ENCODE measurements at regions not wholly inside any gene's neighbourhood (a gene's known extent, or its start where the extent isn't known, plus 50 kb on each side); places are given as distances from the start of the nearest gene placed in this dataset.

- no peak for DNase-seq
- Histone ChIP-seq H2BK5ac (ENCODE audit: low read depth, low read length, poor library complexity, severe bottlenecking) (no peak overlapping the region), H4K8ac (ENCODE audit: low read depth in 2 of 2, low read length in 2 of 2) (no peak overlapping the region), H3K36me3 (ENCODE audit: control insufficient read depth, insufficient read depth, low read length) (no peaks in the 10 kb centered on the region), H3K27me3 (ENCODE audit: control insufficient read depth, insufficient read depth, low read length) (peaks cover 12% of the 10 kb centered on the region), H2AK5ac (ENCODE audit: low read depth, low read length) (no peak overlapping the region), H4K5ac (ENCODE audit: low read depth, low read length) (no peak overlapping the region), H2BK15ac (ENCODE audit: low read depth, low read length) (no peak overlapping the region), H3K9me1 (ENCODE audit: insufficient read depth, low read length) (no peaks in the 10 kb centered on the region), H3K79me1 (ENCODE audit: low read depth in 1 of 2, low read length in 2 of 2) (no peaks in the 10 kb centered on the region), H3K9ac (ENCODE audit: low read depth, low read length) (no peak overlapping the region), H3K4me1 (ENCODE audit: control insufficient read depth, insufficient read depth, low read length) (no peaks in the 10 kb centered on the region), H3K18ac (ENCODE audit: low read depth, low read length) (no peak overlapping the region), H3K27ac (ENCODE audit: insufficient read depth, low read length) (no peak overlapping the region), H2AFZ (replicated peaks; ENCODE audit: low read length, poor library complexity) (no peak overlapping the region), H3K4me3 (ENCODE audit: insufficient read depth, low read depth, low read length) (no peak overlapping the region), H2BK120ac (ENCODE audit: low read depth, low read length) (no peak overlapping the region), H3K14ac (replicated peaks; ENCODE audit: low read depth, low read length) (no peak overlapping the region), H4K20me1 (ENCODE audit: insufficient read depth, low read length) (no peaks in the 10 kb centered on the region), H3K56ac (ENCODE audit: extremely low read depth, insufficient read depth, low read length) (no peak overlapping the region), H4K91ac (ENCODE audit: insufficient read depth, low read depth, low read length) (no peak overlapping the region), H3K4ac (ENCODE audit: low read depth, low read length) (no peak overlapping the region), H3K9me3 (ENCODE audit: control insufficient read depth, insufficient read depth, low read length) (no peaks in the 10 kb centered on the region), H3K23ac (ENCODE audit: low read depth, low read length) (no peak overlapping the region), H2BK20ac (ENCODE audit: low read depth, low read length) (no peak overlapping the region), H3K4me2 (ENCODE audit: low read depth, low read length) (no peak overlapping the region), H2AK9ac (replicated peaks; ENCODE audit: low read depth, low read length, poor library complexity) (no peak overlapping the region)
- ChIA-PET CTCF (no interaction called here), POLR2A (ENCODE audit: unreplicated experiment) (no interaction called here)
- intact Hi-C loops (cut with micrococcal nuclease) = no loop called here
- WGBS, 2 experiments (ENCODE audit: extremely low coverage in 2 of 2, insufficient read length in 1 of 2) = no CpG with 5 or more reads among the region's 2 CpGs
- in situ Hi-C loops (cut with MboI; ENCODE audit: low sequenced_read_pairs) = no loop called here
- dilution Hi-C loops (cut with HindIII; ENCODE audit: low sequenced_read_pairs, unreplicated experiment) = no loop called here
- TF ChIP-seq NFE2L2 (IDR thresholded peaks at IDR 0.05; ENCODE audit: low read depth, low read length) (no peak), USF2 (IDR thresholded peaks at IDR 0.05; ENCODE audit: low read depth, low read length) (no peak), RAD21 (IDR thresholded peaks at IDR 0.05; ENCODE audit: low read length) (no peak)
- no TSS peak for BruUV-seq (replicated peaks)
- no peak for ATAC-seq (ENCODE audit: low read depth)
Measured at GRCh38 chr11:119910650-119911049, 181.7 kb upstream of the NECTIN1 start.

Data from IMR-90 (cell line).